RKO (cell line): ENCODE measurements at regions not wholly inside any gene's neighbourhood (a gene's known extent, or its start where the extent isn't known, plus 50 kb on each side); places are given as distances from the start of the nearest gene placed in this dataset.
"Not testable (repeated sequence)": the region's sequence is repeated elsewhere in the genome, so short reads cannot be mapped to it uniquely, and the experiment has no call there.

Source experiments
- DNase-seq: peaks from one replicate; pipeline ENCODE4 v3.0.0-alpha.2; 2016; ENCODE audit warnings: low spot score

DNA sequence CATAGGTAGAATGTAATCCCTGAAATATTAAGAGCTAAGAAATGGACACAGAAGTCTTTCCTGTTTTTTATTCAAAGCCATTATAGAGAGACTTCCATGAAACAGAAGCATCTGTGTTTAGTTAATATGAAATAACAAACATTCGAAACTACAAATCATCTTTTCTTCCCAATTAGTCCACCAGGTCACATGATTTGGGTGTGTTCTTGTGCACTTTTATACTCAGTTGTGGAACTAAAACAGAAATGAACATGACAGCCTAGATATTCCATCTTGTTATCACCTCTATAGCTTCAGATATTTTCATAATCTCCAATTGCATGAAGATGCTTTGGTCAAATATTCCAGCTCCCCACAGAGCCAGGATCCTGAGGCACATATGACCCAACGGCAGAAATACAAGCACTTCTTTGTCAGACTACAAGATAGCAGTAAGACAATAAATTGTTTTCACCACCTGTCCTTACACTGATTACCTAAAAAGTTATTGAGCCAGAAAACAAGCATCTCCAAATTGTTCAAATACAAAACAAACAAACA lies 116.8 kb upstream of the BEND6 start:
- no peak for DNase-seq

DNA sequence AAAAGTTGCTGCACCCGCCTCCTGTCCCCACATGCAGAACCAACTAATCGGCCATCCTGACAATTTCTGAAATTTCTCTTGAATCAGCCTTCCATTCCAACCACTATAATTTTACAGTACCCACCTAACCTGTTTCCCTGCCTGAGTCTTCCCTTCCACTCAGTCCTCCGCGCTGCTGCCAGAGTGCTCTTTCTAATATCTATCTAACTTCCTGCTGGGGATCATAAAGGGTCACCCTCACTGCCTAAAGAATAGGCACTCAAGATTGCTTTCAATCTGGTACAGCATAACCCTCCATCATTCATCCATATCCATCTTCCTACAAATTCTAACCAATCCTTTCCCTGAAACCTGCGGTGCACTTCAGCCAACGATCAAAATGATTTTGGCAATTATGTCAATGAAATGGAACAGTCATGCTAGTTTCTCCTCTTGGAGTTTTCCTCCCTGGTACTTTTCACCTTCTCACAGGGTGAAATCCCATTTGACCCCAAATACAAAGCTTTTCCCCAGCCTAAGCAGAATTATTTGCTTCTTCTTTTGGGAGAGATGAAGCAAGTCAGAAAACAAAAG lies 117.5 kb upstream of the BEND6 start:
- DNase-seq, result no peak

DNA sequence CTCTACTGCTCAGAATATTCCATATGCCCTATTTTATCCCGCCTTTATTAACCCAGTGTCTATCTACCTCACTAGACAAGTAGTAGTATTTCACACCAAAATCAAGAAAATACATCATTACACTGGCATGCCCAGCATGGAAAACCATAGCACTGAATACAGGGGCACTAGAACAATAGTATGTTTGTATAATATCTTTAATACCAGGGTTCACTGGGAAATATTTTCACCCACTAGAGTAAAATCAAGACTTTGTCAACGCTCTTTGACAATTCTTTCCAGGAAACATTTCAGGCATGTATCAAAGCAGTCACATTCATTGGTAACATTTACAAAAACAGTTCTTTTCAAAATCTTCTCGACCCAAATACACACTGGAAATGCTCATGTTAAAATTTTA lies 119.3 kb upstream of the BEND6 start:
- DNase-seq, result no peak

DNA sequence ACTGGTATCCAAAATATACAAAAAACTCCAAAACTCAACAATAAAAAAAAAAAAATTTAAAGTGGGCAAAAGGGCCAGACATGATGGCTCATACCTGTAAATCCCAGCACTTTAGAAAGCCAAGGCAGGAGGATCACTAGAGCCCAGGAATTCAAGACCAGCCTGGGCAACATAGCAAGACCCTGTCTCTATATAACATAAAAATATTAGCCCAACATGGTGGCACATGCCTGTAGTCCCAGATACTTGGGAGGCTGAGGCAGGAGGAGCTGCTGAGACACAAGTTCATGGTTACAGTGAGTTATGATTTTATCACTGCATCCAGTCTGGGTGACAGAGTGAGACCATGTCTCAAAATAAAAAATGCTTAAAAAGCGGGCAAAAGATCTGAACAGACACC lies 121.0 kb upstream of the BEND6 start:
- no peak for DNase-seq

DNA sequence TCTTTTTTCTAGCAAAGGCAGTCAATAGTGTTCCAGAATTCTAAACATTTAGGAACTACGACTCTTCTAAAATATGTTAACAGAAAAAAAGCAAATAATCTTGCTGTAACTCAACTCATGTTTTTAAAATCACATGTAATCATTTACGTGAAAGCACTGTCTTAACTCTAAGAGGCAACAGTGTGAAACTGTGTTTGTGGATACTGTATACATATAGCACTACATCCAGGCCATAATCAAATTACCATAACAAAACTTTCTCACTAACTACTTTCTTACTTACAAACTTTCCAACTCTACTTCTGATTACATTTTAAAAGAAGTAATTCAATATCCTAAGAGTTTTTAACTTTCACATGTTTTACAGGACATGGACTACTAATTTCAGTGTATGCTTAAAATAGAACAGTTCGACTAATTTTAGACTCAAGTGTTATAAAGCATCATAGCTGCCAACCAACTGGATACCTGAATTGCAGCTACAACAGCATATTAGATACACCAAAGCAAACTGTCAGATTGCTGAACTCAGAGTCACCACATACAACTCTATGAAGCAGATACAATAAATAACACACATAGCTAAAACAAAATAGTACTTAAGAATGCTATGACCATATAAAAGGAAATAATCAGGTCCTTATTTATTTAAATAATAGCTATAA lies 121.6 kb upstream of the BEND6 start:
- no peak for DNase-seq

DNA sequence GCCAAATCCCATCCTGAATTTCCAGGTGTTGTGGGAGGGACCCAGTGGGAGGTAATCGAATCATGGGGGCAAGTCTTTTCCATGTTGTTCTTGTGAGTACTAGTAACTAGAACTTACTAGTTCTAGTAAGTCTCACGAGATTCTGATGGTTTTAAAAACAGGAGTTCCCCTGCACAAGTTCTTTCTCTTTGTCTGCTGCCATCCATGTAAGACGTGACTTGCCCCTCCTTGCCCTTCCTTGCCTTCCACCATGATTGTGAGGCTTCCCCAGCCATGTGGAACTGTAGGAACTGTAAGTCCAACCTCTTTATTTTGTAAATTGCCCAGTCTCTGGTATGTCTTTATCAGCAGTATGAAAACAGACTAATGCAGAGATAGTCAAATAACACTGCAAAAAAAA lies 122.7 kb upstream of the BEND6 start:
- DNase-seq, result no peak

DNA sequence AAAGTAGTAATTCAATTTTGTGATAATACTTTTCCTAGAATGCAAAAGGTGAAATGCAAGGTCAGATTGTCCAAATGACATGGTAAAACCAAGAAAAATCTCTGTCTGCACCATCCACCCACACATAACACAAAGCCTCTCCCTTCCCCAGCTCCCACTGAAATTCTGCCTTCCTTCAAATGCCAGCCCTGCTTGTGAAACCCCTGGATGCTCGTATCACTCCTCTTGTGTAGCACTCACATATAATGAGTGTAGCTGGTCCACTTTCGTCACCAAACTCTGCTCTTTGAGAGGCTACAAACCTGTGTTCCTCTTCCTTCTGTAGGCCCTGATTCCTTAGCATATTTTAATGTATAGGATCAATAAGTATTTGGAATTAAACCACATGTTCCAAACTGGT lies 123.6 kb upstream of the BEND6 start:
- DNase-seq, result no peak

DNA sequence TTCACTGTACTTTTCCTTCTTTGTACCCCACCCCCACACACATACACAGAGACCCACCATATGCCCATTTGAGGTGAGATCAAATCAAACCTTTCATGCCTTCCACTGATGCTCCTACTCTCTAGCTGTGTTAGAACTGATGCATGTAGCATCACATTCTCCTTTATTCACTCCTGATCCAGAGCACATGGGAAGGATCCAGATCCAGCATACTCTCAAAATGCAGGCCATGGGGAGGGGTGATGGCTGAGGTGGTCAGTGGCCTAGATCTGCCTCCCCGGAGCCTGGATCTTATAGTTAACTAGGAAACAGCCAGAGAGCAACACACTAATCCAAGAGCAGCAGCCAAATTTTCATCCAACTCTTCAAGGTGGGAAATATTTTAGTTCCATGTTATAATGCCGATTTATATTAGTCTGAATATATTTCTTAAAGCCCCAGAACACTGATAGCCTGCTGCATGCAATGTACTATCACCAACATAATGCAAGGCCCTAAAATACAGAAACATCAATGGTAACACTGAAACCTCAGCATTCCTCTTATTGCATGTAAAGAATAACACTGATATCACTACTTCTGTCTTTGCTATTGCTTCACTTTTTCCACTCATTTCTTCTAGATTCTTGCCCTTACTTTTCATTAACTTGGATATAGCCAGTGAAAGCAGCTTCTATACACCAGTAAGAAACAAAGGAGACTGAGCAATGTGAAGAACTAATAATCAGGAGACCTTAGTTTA lies 126.8 kb upstream of the BEND6 start:
- DNase-seq, result no peak

DNA sequence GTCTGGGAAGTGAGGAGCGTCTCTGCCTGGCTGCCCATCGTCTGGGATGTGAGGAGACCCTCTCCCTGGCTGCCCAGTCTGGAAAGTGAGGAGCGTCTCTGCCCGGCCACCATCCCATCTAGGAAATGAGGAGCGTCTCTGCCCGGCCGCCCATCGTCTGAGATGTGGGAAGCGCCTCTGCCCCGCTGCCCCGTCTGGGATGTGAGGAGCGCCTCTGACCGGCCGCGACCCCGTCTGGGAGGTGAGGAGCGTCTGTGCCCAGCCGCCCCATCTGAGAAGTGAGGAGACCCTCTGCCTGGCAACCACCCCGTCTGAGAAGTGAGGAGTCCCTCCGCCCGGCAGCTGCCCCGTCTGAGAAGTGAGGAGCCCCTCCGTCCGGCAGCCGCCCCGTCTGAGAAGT lies 130.5 kb upstream of the BEND6 start:
- not testable (repeated sequence) for DNase-seq

DNA sequence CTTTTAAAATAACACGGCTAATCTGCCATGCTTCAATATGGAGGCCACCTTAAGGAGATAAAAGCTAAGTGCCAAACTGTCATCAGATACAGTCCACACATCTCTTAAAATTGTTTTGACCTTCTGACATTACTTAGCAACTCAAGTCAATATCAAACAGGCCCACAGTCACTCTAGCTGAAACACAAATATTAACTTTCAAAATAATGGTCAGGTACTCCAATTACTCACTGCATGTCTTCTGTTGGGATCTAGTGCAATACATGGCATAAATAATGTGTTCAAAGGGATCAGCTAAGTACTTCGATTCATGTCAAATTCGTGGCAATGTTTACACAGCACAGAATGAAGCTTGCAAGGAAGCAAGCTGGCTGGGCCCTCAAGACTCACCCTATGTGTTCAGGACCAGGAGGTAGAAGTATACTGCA lies 133.9 kb upstream of the BEND6 start:
- no peak for DNase-seq

DNA sequence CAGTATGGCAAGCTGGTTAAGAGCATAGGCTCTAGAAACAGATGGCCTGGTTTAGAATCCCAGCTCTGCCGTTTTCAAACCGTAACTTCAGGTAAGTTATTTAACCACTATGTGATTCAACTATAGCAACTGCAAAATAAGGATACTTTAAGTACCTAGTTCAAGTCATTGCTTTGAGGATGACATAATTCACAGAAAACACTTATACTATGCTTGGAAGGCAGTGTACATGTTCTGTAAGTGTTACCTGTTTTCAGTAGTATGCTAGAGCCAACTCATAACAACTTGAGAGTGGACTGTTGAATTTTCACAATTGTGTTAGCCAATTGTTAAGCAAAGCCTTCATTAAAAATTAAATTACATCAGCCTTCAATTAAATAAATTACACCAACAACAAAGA lies 134.8 kb upstream of the BEND6 start:
- DNase-seq, result no peak

DNA sequence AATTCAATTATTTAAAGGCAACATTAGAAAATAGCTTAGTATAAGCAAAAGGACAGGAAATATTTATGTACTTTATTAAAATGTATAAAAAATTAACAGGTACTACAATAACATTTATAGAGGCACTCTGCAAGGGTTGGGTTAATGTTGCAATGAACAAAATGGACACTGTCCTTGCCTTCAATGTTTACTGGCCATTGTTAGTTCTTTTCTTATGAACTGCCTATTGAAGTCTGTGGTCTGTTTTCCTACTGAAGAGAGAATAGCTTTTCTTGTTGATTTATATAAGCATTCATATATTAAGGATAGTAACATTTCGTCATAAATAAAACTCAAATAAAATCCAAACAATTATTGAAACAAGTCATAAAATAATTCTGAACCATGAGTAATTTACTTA lies 135.3 kb upstream of the BEND6 start:
- DNase-seq, result no peak

DNA sequence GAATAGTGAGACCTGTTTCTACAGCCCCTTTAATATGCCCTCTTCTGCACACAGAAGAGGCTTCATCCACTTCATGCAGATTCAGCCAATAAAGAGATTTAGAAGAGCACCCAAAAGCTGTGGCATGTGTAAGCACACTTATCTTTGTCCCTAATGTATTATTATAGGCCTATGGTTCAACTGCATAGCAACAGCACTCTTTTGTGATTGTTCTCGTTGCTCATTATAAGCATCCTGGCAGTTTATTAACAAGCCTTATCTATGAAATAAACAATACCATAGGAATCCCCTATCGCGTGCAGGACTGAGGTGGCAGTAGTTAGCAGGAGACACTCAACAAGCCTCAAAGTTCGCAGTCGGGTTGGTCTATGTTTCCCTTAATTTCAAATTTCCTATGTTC lies 138.5 kb upstream of the BEND6 start:
- no peak for DNase-seq

DNA sequence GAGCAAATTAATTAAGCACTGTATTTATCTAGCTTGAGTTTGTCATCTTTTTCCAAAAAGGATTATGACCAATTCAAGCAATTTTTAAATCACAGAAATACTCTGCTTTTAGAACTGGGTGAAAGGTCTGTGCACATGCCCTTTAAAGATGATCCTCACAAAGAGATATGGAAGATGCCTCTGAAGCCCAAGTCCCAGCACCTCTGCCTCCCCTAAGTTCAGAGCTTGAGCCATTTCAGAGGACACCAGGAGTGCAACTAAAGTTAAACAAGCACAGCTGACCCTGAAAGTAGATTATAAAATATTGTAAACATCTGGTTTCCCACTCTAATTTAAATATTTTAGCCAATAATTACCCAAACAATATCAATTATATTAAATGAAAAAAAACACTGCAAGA lies 139.5 kb upstream of the BEND6 start:
- DNase-seq, result no peak

DNA sequence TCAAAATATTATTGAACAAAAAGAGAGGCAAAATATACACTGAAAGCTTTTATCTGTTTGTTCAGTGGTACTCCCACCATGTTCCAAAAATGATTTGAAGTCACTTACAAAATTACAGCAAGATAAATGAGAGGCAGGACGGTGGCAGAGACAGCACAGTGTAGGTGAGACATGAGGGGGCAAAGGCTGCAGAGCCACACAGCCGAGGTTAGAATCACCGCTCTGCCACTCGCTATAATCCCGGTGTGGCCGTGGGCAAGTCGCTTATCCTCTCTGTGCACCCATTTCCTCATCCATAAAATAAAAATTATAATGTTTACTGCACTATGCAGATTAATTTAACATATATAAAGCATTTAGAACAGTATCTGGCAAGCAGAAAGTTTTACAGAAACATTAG lies 140.1 kb upstream of the BEND6 start:
- no peak for DNase-seq

DNA sequence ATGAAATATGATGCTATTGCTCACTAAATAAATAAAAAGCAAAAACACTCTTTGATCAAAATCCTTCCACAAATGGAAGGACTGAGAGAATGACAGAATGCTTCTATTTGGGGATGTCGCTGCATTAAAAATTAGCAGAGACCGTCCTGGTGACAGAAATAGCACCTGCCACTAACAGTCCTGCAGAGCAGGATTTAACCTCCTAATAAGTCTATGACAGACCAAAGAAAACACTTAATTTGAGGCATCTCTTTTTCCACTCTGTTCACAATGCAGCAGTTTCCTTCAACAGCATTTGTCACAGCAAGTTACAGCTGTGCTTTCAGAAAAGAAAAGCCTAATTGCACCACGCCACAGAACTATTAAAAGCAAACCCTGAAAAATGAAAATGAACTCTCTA lies 140.6 kb upstream of the BEND6 start:
- DNase-seq, result no peak

DNA sequence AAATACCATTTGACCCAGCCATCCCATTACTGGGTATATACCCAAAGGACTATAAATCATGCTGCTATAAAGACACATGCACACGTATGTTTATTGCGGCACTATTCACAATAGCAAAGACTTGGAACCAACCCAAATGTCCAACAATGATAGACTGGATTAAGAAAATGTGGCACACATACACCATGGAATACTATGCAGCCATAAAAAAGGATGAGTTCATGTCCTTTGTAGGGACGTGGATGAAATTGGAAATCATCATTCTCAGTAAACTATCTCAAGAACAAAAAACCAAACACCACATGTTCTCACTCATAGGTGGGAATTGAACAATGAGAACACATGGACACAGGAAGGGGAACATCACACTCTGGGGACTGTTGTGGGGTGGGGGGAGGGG lies 142.1 kb upstream of the BEND6 start:
- DNase-seq, result not testable (repeated sequence)

DNA sequence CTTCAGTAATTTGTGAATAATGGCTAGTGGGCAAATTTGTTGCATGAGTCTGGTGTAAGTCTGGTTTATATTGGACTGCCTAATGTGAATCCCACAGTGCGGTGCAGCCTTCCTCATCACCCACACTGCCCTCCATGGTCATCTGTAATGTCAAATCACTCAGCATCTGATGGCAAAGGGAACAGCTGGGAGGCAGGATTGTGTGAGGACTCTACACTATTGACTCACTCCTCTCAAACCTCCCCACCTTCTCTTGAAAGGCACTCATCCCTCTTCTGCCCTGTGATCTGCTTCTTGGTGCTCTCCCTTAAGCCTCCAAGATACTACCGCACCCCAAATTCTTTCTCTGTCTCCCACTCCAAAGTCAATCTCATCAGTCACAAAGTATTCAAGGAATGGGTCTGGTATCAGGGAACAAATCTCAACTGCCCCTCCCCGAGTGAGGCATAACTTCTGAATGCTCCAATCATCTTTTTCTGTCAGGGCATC lies 146.0 kb upstream of the BEND6 start:
- DNase-seq, result no peak

DNA sequence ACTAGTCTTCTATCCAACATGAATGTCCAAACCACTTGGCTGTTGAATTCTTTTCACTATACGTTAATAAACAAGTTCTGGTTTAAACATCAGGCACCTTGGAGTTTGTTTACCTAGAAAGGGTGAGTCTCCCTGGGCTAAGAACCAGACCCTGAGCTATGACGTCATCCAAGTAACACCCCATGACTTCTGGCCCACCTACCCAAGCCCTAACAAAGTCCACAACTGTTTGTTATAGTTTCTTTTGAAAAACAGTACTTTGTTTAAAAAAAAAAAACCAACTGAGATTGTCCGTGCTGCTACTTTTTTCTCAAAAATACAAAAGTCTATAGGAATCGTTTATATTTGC lies 146.9 kb upstream of the BEND6 start:
- no peak for DNase-seq

DNA sequence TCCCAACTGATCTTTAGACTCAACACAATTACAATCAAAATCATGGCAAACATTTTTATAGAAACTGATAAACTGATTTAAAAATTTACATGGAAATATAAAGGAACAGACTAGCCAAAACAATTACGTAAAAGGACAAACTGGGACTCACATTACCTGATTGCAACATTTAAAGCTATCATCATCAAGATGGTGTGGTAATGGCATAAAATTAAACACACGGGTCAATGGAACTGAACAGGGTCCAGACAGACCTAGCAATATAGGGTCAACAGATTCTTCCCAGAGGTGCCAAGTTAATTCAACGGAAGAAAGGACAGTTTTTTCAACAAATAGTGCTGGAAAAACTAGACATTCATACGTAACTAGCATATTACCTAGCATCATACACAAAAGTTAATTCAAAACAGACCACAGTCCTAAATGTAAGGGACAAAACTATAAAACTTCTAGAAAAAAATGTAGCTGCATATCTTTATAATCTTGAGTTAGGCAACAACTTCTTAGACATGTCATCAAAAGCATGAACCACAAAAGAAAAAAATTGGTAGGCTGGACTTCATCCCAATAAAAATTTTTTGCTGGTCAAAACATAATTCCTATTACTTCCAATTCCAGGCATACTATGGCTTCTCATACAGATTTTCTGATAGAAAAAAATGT lies 147.4 kb upstream of the BEND6 start:
- DNase-seq, result no peak

DNA sequence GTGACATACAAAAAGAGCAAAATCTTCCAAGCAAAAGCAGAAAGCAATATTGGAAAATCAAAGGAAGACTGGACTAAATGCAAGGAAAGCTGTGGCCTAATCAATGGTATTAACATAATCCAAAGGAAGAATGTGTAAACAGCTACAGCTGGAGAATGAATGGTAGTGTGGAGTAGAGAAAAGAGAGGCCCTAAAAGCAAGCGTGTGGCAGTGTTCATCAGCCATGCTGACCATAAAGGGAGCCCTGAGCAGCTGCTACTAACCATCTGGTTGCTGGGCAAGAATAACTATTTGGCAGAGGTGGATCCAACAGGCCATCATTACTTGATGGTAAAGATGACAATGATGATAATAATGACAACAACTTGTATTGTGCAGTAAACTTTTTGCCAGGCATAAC lies 148.5 kb upstream of the BEND6 start:
- no peak for DNase-seq

DNA sequence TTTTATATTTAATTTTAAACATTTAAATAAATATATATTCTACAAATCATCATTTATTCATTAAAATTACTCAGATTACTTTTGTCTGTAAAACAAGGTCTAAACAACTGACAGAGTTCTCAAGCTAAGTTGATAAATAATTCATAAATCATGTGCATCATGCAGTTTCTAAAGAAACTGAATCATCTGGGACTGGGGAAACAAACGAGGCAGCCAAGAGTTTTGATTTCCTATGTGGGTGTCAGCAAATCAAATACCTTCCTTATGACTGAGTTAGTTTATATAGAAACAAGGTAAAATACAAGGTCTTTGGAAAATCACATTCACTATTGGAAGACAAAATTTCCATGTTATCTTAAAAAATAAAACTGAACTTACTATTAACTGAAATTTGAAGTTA lies 149.9 kb upstream of the BEND6 start:
- no peak for DNase-seq

DNA sequence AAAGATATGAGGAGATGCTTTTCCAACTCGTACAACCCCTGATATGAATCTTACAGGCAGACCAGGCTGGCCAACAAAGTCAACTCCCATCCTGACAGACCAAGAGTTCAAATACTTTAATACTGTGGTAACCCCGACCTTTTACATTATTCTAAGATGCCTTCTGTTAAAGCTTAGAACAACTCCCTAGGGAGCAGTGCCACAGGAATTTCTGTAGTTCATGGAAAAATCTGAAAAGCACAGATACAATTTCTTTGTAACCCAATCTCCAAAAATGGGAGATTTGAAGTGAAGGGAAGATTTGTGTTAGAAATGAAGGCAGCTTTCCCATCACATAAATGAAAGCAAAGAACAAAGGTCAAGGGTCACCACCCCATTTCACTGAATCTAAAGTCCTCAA lies 151.3 kb upstream of the BEND6 start:
- DNase-seq, result no peak
